Activated CD4-positive, alpha-beta T cell treated with anti-CD3 and anti-CD28 coated beads, Interleukin-2, amount 50 U/mL, for 16 hours (primary cell): ENCODE measurements at regions not wholly inside any gene's neighbourhood (a gene's known extent, or its start where the extent isn't known, plus 50 kb on each side); places are given as distances from the start of the nearest gene placed in this dataset.
"Not testable (repeated sequence)": the region's sequence is repeated elsewhere in the genome, so short reads cannot be mapped to it uniquely, and the experiment has no call there.

ENCODE experiments used
- DNase-seq: peaks from one replicate; pipeline ENCODE4 v3.0.0-alpha.2; 2020

GRCh38 chr4:127291316-127291715 lies 341.4 kb upstream of the INTU start:
- no peak for DNase-seq

- DNase-seq: no peak
Observed at GRCh38 chr4:127293496-127293895, 339.3 kb upstream of the INTU start.

GRCh38 chr4:127304356-127304755 lies 328.4 kb upstream of the INTU start:
- no peak for DNase-seq

GRCh38 chr4:127307996-127308395 lies 324.8 kb upstream of the INTU start:
- no peak for DNase-seq

- DNase-seq: no peak
Observed at GRCh38 chr4:127309369-127310102, 323.2 kb upstream of the INTU start.

GRCh38 chr4:127311371-127311770 lies 321.4 kb upstream of the INTU start:
- DNase-seq: no peak

GRCh38 chr4:127311924-127312323 lies 320.8 kb upstream of the INTU start:
- DNase-seq: no peak

GRCh38 chr4:127313767-127314166 lies 319.0 kb upstream of the INTU start:
- DNase-seq: no peak

GRCh38 chr4:127327491-127327890 lies 305.3 kb upstream of the INTU start:
- no peak for DNase-seq

GRCh38 chr4:127335073-127335620 lies 297.6 kb upstream of the INTU start:
- DNase-seq: no peak

GRCh38 chr4:127335732-127336131 lies 297.0 kb upstream of the INTU start:
- no peak for DNase-seq

- DNase-seq: not testable (repeated sequence)
Observed at GRCh38 chr4:127343123-127343522, 289.6 kb upstream of the INTU start.

- DNase-seq: no peak
Observed at GRCh38 chr4:127344071-127344470, 288.7 kb upstream of the INTU start.

GRCh38 chr4:127347936-127348335 lies 284.8 kb upstream of the INTU start:
- no peak for DNase-seq

- DNase-seq: no peak
Observed at GRCh38 chr4:127352220-127353113, 280.3 kb upstream of the INTU start.

- DNase-seq: no peak
Observed at GRCh38 chr4:127355743-127356142, 277.0 kb upstream of the INTU start.

GRCh38 chr4:127357765-127358164 lies 275.0 kb upstream of the INTU start:
- DNase-seq: no peak

GRCh38 chr4:127362686-127363085 lies 270.1 kb upstream of the INTU start:
- DNase-seq: no peak

GRCh38 chr4:127364397-127364796 lies 268.4 kb upstream of the INTU start:
- DNase-seq: no peak

GRCh38 chr4:127364911-127365310 lies 267.8 kb upstream of the INTU start:
- DNase-seq: no peak

GRCh38 chr4:127370604-127371003 lies 262.2 kb upstream of the INTU start:
- DNase-seq: no peak

GRCh38 chr4:127379499-127379898 lies 253.3 kb upstream of the INTU start:
- no peak for DNase-seq

- not testable (repeated sequence) for DNase-seq
Observed at GRCh38 chr4:127379948-127380347, 252.8 kb upstream of the INTU start.

- no peak for DNase-seq
Observed at GRCh38 chr4:127383666-127384065, 249.1 kb upstream of the INTU start.
